Left lobe of liver (tissue), 2 donors: ENCODE measurements at regions not wholly inside any gene's neighbourhood (a gene's known extent, or its start where the extent isn't known, plus 50 kb on each side); places are given as distances from the start of the nearest gene placed in this dataset.
"Not testable (repeated sequence)": the region's sequence is repeated elsewhere in the genome, so short reads cannot be mapped to it uniquely, and the experiment has no call there.

Experiments
- ATAC-seq: fragments of 200-7000 bp; cut with Tn5 transposase; one replicate; pipeline ENCODE4 v1.9.1; 2020; ENCODE audit warnings: mild to moderate bottlenecking, moderate library complexity
- DNase-seq: peaks from one replicate; pipeline ENCODE4 v3.0.0-alpha.2; 2020; ENCODE audit warnings: low spot score
- donor health status: DM: no; HTN: no; CAD: no; lungs with moderate emphysema.
- donor health status: DM: no; HTN: yes; CAD: no.

DNA sequence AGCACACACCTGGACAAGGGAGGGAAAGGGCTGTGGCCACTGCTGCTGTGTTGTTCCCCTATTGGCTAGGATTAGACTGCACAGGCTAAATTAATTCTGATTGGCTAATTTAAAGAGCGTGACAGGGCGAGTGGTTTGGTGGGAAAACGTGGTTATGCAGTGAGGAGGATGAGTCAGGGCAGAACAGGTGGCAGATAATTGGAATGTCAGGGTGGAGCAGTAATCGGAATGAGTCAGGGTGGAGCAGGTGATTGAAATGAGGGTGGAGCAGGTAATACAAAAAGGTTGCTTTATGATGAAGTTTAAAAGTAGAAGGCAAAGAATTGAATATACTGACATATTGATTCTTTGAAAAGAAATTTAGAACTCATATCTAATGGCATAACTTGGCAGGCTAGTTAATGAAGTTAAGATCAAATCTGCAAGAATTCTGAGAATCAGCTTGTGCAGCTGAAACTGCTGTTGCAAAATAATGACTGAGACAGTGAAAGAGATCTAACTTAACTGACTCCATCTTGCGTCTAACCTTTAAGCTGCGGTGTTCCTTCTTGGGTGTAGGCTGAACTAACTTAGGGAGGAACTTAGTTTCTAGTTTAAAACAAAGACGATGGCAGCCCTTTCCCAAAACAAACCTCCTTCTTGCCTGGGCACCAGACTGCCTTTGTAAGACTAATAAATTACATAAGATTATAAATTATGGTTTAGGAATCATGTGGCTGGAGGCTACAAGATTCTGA, 174.3 kb downstream of the UTP18 start:
- ATAC-seq: no peak

DNA sequence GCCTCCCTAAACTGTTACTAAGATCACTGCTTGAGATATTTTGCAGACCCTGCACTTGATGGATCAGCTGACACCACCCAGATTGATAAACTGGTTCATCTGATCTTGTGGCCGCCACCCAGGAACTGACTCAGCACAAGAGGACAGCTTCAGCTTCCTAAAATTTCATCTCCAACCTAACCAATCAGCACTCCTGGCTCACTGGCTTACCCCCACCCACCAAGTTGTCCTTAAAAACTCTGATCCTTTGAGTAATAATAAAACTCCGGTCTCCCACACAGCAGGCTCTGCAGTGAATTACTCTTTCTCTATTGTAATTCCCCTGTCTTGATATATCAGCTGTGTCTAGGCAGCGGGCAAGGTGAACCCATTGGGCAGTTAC, 174.8 kb downstream of the UTP18 start:
- DNase-seq (peak; percentile 48), ATAC-seq (peak; percentile 2)

More for the DNA sequence above, 174.3 kb downstream of the UTP18 start:
- DNase-seq: no peak

DNA sequence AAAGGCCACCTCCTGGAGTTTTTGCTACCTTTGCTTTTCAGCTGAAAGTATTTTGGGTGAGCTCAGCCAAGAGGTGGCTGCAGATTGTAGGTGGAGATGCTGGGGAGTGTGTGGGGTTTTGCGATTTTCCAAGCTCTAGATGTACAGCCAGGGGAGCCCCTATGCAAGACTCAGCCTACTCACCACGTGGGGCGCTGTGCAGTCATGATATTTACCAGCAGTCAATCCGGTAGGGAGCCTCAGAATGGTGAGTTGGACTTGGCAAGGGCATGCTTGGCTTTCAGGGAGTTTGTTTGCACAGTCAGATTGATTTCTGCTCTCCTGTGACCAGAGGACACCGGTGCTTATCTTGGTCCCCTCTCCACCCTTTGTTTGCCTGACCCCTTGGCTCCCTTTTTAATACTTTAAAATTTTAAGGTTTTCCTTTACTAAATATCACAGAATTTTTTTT, 175.3 kb downstream of the UTP18 start:
- ATAC-seq (peak; percentile 95), DNase-seq (peak; percentile 92)

DNA sequence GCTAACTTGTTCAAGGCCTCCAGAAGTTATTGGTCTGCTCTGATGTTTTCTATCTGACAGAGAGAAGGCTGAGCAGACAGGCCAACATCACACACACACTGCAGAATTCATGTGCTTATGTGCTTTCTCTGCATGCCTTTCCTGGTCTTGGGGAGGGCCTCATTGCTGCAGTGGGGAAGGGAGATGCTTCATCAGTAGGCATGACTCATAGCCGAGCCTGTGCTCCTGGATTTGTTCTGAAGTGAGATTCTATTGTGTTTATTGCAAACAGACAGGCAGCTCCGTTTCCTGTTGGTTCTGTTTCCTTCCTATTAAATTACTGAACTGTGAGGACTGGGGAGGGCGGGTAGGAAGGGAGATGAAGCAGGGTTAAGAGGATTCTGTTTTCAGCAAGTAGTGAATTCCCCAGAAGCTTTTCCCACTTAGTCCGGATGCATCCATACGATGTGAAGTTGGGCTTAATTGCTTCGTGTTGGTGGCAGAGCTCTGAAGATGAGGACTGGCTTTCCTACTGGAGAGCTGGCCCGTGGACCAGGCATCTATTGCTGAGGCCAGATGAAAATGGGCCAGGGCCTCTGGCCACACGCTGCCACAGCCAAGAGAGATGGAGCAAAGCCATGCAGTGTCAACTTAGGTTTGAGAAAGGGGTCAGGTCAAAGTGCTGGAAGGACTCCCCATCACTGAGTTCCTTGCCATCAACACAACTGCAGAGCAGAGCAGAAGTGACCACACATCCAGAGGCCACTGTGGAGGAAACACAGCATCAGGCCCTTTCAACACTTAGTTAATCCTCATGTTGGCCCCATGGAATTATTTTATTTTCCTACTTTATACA, 179.3 kb downstream of the UTP18 start:
- ATAC-seq: peak; percentile 78
- peak; percentile 81 for DNase-seq

DNA sequence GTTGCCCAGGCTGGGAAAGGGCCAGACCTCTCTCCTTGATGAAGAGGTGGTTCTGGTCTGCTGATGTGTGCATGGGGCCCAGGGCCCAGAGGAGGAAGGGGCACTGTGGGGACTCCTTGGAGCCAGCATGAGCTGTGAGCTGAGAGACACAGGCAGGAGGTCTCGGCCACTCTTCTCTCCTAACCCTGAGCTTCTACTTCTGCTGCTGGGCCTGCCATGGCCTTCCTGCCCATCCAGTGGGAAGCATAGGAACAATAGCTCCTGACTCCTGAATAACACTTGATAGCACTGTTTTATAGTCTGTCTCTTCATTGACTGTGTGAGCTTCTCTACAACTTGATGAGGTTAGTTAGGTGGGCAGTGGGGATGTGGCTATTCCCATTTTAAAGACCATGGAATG, 181.1 kb downstream of the UTP18 start:
- ATAC-seq: no peak
- DNase-seq: no peak

DNA sequence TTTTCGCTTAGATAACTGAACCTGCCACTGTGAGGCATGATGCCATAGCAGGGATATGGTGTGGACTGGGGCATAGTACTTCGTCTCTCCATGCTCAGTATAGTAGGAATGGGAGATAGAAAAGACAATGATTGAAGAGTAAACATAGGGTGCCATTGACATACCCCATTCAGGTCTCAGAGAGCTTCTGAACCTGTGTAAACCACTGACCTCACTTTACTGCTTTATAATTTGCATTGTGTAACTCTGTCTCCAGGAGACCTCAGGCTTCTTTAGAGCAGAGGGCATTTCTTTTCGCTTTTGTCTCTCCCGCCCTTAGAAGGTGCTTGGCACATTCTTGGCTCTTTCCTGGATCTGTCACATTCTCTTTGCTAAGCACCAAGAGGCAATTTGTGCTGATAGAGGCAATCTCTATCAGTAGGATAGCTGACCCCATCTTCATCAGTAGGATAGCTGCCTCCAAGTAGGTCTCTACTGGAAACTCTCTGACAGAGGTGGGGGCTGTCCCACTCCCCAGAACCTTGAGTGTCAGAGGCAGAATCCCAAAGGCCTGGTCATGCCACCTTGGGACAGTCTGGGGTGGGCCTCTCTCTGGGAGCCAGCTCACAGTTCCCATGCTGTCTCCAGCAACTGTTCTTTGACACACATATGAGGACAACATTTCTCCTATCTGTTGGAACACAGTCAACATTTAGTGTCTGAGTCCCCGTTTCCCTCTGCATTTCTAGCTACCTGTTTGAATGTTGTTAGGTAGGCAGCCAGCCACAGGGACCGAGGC, 181.9 kb downstream of the UTP18 start:
- no peak for ATAC-seq
- no peak for DNase-seq

DNA sequence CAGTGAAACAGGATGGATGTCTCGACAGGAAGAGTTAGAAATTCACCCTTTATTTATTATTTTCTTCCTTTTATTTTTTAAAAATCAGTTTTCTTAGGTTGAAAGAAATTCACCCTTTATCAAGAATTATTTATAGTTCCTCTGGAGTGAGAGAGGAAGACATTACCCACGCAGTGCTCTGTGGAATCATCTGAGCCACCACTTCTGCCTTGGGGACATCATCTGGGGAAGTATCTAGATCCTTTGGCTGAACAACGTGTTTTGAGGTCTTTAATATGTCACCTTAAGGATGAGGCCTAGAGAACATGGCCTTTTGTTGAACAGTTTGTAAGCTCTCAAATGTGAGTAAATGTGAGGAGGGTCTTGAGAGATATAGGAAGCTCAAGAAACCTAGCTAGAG, 183.3 kb downstream of the UTP18 start:
- ATAC-seq: no peak
- DNase-seq: no peak

DNA sequence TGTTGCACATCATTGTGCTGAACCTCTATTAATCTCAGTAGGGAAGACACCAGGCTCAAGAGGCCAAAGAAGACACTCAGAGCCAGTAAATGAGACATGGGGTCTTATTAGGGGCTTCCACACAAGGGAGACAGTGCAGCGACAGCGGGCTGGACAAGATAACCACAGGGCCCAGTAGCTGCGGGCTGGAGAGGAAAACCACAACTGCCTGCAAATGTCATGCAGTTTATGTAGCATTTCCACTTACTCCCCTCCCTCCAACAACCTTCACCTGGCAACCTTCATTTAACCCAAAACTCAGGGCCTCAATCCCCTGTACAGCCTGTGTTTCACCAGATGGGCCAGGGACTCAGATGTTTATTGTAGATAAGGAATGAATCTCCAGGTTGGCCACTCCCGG, 185.6 kb downstream of the UTP18 start:
- ATAC-seq (no peak), DNase-seq (no peak)

DNA sequence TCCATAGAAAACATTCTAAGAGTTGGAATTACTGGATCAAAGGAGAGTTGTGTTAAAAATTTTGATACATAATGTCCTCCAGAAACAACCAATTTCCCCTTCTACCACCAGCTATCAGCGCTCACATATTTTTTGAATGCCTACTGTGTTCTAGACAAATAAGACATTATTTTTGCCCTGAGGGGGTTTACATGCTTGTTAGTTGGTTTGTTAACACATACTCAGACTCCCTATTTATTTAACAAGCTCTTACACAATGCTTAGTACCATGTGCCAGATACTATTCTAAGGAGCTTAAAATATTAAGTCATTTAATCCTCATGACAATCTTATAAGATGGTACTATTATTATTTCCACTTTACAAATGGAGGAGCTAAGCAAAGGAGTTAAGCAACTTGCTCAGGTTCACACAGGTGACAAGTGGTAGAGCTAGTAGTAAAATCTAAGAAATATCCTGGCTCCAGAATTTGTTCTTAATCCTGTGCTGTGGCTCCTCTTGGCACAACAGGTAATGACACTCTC, 194.2 kb downstream of the UTP18 start:
- DNase-seq (no peak), ATAC-seq (no peak)

DNA sequence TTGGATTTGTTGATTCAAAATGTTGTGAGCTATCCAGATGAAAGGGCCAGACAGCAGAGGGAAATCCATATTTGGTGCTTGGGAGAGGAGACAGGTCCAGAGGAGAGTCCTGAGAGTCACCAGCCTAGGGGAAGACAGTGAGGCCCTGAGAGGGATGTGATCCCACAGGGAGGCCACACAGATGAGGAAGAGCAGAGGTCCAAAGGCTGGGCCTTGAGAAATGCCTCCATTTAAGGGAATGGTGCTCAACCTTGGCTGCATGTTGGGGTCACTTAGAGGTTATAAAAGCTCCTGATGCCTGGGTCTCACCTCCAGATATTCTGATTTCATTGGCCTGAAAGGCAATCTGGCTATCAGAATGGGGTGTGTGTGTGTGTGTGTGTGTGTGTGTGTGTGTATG, 194.9 kb downstream of the UTP18 start:
- ATAC-seq: no peak
- no peak for DNase-seq

DNA sequence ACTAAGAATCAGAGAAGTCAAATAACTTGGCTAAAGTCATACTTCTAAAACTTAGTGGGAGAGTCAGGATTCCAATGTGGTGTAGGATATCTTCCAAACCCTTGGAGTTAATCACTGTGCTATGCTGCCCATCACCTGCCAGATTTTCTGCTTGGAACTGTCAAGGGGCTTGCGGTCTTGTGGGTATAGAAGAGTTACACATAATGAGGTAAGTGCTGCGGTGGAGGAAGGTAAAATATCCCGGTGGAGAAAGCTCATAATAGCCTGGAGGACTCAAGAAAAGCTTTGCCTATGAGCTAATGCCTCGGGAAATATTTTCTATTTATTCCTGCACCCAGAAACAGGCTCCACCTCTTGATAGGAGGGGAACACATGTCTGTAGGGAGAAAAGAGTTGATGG, 195.6 kb downstream of the UTP18 start:
- ATAC-seq: no peak
- DNase-seq: no peak

DNA sequence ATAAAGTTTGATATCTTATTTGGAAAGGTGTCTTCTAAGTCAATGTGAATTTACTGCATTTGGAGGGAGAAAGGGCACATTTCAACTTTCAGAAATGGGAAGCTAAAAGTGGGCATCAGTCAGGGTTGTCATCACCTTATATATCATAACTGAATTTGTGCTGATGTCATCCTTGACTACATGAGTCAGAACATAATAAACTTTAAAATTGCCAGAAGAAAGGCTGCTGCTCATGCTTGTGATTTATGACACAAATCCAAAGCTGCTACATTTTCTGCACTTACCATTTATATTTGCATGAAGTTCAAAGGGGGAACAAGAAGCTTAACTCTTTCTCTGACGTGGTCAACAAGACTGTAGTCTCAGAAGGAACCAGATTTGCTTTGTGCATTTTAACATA, 196.6 kb downstream of the UTP18 start:
- ATAC-seq: no peak
- DNase-seq: no peak

DNA sequence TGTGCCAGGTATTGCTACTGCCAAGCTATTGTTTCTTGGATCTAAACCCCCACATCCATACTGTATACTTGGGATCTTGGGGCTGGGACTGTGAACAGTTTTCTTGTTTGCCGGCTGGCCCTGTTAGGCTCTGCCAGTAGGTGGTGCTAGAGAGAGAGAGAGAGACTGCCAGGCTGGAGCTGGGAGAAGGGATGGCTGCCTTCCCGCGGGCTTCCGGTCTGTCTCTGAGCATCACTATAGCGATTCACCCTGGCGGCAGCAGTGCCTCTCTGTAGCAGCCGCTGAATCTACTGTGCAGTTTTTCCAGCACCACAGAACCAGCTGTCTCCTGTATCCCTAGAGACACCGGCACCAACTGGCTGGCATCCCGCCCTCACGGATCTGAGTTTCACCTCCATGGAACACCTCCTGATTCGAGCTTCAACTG, 201.2 kb downstream of the UTP18 start:
- ATAC-seq (peak; percentile 100), DNase-seq (peak; percentile 67)

DNA sequence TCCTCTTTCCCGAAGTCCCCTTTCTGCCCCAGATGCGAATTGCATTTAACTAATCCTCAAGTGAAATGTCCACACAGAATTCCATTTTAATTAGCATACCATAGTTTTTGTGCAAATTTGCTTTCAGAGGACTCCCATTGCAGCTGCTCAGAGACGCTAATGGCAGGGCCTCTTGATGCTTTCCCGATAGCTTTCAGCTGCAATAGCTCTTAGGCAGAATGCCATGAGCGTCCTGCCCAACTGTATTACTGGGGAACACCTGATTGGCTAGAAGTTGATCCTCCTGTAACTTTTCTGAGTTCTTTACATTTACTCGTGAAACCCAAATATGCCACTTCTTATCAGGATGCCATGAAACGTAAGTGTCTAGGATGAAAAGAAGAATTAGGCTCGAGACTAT, 203.0 kb downstream of the UTP18 start:
- DNase-seq: no peak
- no peak for ATAC-seq

DNA sequence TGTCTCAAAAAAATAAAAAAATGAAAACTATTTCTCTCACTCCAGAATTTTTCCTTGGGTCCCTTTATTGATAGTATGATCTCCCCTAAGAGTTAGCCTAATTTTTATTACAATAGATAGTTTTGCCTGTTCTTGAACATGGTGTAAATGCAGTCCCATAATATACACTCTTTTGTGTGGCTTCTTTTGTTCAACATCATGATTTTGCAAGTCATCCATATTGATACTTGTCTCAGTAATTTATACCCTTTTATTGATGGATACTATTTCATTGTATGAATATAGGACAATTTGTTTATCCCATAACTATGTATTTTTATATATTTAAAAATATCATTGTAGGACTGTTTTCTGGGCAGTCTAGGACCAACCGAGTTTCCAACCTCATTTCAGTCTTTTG, 207.0 kb downstream of the UTP18 start:
- DNase-seq: no peak
- no peak for ATAC-seq

DNA sequence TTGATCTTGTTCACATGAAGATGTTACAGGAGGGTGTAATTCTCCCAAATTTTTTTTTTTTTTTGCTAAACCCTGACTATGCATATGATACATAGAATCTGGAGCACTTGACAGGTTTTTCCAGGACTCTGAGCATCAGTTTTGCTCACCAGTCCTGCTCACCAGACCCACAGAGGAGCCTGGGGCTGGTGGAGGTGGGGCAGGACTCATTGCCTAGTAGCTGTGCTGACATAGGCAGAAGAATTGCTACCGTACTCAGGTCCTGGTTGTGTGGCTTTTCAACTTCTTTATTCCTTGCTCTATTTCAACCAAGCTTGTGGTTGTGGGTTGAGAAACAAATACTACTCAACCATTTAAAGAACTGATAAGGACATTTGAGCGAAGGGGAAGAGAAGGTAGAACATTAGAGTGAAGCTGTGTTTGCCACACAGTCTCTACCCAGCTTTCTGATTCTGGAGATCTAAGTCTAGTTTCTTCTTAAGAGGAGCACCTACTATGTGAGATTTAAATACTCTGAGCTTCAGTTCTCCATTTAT, 212.4 kb downstream of the UTP18 start:
- DNase-seq (no peak), ATAC-seq (no peak)

DNA sequence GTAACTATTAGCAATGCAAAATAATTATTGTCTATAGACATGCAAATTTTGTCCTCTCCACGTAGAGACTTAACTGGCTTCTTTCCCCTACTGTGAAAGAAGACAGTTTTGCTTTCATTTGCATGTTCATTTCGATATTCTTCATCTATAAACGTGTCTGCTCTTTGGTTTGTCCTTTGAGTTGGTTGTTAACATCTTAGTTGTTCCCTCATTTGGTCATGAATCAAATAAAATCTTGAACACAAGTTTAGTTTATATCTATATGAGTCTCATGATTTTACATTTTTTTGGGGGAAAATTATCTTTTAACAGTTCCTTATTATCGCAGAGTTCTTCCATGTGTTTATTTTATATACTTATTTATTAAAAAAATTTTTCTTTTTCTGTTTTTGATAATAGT, 214.4 kb downstream of the UTP18 start:
- ATAC-seq (no peak), DNase-seq (no peak)

DNA sequence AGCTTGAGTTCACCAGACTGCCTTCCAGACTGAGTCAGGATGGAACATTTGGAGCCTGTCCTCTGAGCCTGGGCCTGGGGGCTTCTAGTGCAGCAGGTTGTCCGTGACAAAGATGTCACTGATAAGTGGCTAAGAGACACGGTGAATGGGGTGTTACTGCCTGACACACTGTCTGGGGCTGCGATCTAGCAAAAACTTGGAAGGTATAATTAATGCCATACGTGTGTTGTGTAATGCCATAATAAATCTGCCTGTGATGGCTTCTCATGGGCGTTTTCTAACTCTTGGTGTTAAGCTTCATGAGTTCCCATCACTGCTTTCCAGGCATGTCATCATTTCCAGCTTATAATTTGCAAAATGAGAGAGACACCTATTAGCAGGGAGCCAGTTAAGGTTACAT, 215.4 kb downstream of the UTP18 start:
- DNase-seq (no peak), ATAC-seq (no peak)

DNA sequence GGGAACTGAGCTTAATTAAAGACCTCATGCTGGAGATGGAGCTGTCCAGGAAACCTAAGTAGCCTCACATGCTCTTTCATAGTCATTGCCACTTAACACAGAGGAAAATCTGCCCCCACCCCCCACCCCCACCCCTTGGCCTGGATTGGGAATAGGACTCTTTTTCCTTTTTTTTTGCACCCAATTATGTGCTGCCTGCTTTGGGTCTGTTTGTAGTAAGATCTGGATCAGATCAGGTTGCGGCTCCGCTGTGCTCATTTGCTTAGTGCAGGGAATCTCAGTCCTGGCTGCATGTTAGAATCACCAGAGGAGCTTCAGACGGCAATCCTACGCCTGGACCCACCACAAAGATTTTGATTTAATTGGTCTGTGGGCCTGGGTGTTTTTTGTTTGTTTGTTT, 219.0 kb downstream of the UTP18 start:
- ATAC-seq (no peak), DNase-seq (no peak)

DNA sequence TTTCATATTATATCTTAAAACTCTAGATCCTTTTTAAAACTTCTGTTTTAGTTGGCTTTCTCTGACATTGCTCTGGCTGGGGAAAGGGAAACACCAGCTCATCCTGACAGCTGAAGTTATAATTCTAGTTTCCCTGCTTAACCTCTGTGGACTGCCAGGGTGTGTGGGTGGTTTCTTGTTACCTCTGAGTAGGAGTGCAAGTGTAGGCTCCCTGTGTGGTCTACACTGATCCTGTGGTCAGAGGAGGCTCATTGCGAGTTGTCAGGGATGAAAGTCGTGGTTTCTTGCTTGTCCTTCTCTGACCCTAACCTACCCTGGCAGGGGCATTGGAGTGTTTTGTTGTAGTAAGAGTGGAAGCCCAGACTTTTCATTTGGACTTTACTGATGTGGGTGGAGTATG, 221.0 kb downstream of the UTP18 start:
- no peak for DNase-seq
- no peak for ATAC-seq

DNA sequence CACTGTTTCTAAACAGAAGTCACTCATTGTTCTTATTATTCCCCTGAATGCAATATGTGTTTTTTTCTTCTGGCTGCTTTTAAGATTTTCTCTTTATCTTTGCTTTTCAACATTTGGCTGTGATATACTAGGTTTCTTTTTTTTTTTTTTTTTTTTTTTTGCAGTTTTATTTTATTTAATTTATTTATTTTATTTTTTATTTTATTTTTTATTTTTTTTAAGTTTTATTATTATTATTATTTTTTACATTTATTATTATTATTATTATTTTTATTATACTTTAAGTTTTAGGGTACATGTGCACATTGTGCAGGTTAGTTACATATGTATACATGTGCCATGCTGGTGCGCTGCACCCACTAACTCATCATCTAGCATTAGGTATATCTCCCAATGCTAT, 221.9 kb downstream of the UTP18 start:
- DNase-seq, ATAC-seq: not testable (repeated sequence)
